ENCODE measurements at regions not wholly inside any gene's neighbourhood (a gene's known extent, or its start where the extent isn't known, plus 50 kb on each side); places are given as distances from the start of the nearest gene placed in this dataset.

- no peak for DNase-seq
- no peak for ATAC-seq
- intact Hi-C loops (cut with DNase I, micrococcal nuclease) = no loop called here
Measured at GRCh38 chr14:98503086-98503815, 768.7 kb downstream of the BCL11B start.

GRCh38 chr14:98507264-98507663, 764.7 kb downstream of the BCL11B start:
- no peak for ATAC-seq
- intact Hi-C loops (cut with DNase I, micrococcal nuclease) = no loop called here
- DNase-seq = no peak

- no peak for ATAC-seq
- no peak for DNase-seq
- intact Hi-C loops (cut with DNase I, micrococcal nuclease) = no loop called here
Measured at GRCh38 chr14:98510392-98510791, 761.6 kb downstream of the BCL11B start.

- ATAC-seq = no peak
- intact Hi-C loops (cut with DNase I, micrococcal nuclease) = no loop called here
Measured at GRCh38 chr14:98512501-98513251, 759.3 kb downstream of the BCL11B start.

GRCh38 chr14:98513558-98513957, 758.4 kb downstream of the BCL11B start:
- ATAC-seq (no peak), DNase-seq (no peak)
- intact Hi-C loops (cut with DNase I, micrococcal nuclease) = no loop called here

More at GRCh38 chr14:98512501-98513251, 759.3 kb downstream of the BCL11B start:
- DNase-seq = no peak

- intact Hi-C loops (cut with DNase I, micrococcal nuclease) = no loop called here
- no peak for ATAC-seq
- DNase-seq = no peak
Measured at GRCh38 chr14:98514016-98514415, 758.0 kb downstream of the BCL11B start.

GRCh38 chr14:98536256-98536655, 735.7 kb downstream of the BCL11B start:
- intact Hi-C loops (cut with DNase I, micrococcal nuclease) = no loop called here
- no peak for DNase-seq
- ATAC-seq = no peak

- no peak for ATAC-seq
- no peak for DNase-seq
- intact Hi-C loops (cut with DNase I, micrococcal nuclease) = no loop called here
Measured at GRCh38 chr14:98542316-98542715, 729.7 kb downstream of the BCL11B start.

- no peak for ATAC-seq
- intact Hi-C loops (cut with DNase I, micrococcal nuclease) = no loop called here
Measured at GRCh38 chr14:98543074-98543473, 728.9 kb downstream of the BCL11B start.

GRCh38 chr14:98544174-98544573, 727.8 kb downstream of the BCL11B start:
- DNase-seq (no peak), ATAC-seq (no peak)
- intact Hi-C loops (cut with DNase I, micrococcal nuclease) = no loop called here

More at GRCh38 chr14:98543074-98543473, 728.9 kb downstream of the BCL11B start:
- DNase-seq = no peak

- no peak for DNase-seq
- no peak for ATAC-seq
- intact Hi-C loops (cut with DNase I, micrococcal nuclease) = no loop called here
Measured at GRCh38 chr14:98545181-98545580, 726.8 kb downstream of the BCL11B start.

GRCh38 chr14:98548071-98548686, 723.8 kb downstream of the BCL11B start:
- intact Hi-C loops (cut with DNase I, micrococcal nuclease) = no loop called here
- DNase-seq = no peak
- no peak for ATAC-seq

GRCh38 chr14:98551028-98551427, 721.0 kb downstream of the BCL11B start:
- intact Hi-C loops (cut with DNase I, micrococcal nuclease) = no loop called here
- ATAC-seq = no peak
- DNase-seq = no peak

- no peak for ATAC-seq
- intact Hi-C loops (cut with DNase I, micrococcal nuclease) = no loop called here
- no peak for DNase-seq
Measured at GRCh38 chr14:98555440-98555839, 716.6 kb downstream of the BCL11B start.

- ATAC-seq = no peak
- intact Hi-C loops (cut with DNase I, micrococcal nuclease) = no loop called here
- DNase-seq = no peak
Measured at GRCh38 chr14:98564006-98564405, 708.0 kb downstream of the BCL11B start.

GRCh38 chr14:98564541-98564940, 707.5 kb downstream of the BCL11B start:
- intact Hi-C loops (cut with DNase I, micrococcal nuclease) = no loop called here
- ATAC-seq = no peak
- no peak for DNase-seq

- ATAC-seq (no peak), DNase-seq (no peak)
- intact Hi-C loops (cut with DNase I, micrococcal nuclease) = no loop called here
Measured at GRCh38 chr14:98571104-98571503, 700.9 kb downstream of the BCL11B start.

GRCh38 chr14:98573082-98573481, 698.9 kb downstream of the BCL11B start:
- DNase-seq (no peak), ATAC-seq (no peak)
- intact Hi-C loops (cut with DNase I, micrococcal nuclease) = no loop called here

GRCh38 chr14:98576463-98576862, 695.5 kb downstream of the BCL11B start:
- intact Hi-C loops (cut with DNase I, micrococcal nuclease) = no loop called here
- ATAC-seq (no peak), DNase-seq (no peak)

GRCh38 chr14:98578204-98578603, 693.8 kb downstream of the BCL11B start:
- ATAC-seq (no peak), DNase-seq (no peak)
- intact Hi-C loops (cut with DNase I, micrococcal nuclease) = no loop called here
